ENCODE measurements at regions not wholly inside any gene's neighbourhood (a gene's known extent, or its start where the extent isn't known, plus 50 kb on each side); places are given as distances from the start of the nearest gene placed in this dataset.
"Not testable (repeated sequence)": the region's sequence is repeated elsewhere in the genome, so short reads cannot be mapped to it uniquely, and the experiment has no call there.

GRCh38 chr11:128151338-128151737 is 436.0 kb downstream of the ETS1 start:
- DNase-seq = no peak

- no peak for DNase-seq
Measured at GRCh38 chr11:128148208-128148607, 439.1 kb downstream of the ETS1 start.

- no peak for DNase-seq
Measured at GRCh38 chr11:128146926-128147605, 440.3 kb downstream of the ETS1 start.

GRCh38 chr11:128140293-128140692 is 447.1 kb downstream of the ETS1 start:
- DNase-seq = not testable (repeated sequence)

GRCh38 chr11:128135451-128135850 is 451.9 kb downstream of the ETS1 start:
- DNase-seq = no peak

GRCh38 chr11:128133501-128133900 is 453.9 kb downstream of the ETS1 start:
- no peak for DNase-seq

GRCh38 chr11:128130052-128130451 is 457.3 kb downstream of the ETS1 start:
- DNase-seq = no peak

- no peak for DNase-seq
Measured at GRCh38 chr11:128125723-128126122, 461.6 kb downstream of the ETS1 start.

GRCh38 chr11:128116885-128117284 is 470.5 kb downstream of the ETS1 start:
- no peak for DNase-seq

GRCh38 chr11:128116447-128116846 is 470.9 kb downstream of the ETS1 start:
- DNase-seq = no peak

GRCh38 chr11:128105950-128106349 is 481.4 kb downstream of the ETS1 start:
- DNase-seq = no peak

GRCh38 chr11:128105511-128105910 is 481.8 kb downstream of the ETS1 start:
- DNase-seq = no peak

- DNase-seq = no peak
Measured at GRCh38 chr11:128103278-128103873, 484.0 kb downstream of the ETS1 start.

GRCh38 chr11:128098781-128099180 is 488.6 kb downstream of the ETS1 start:
- no peak for DNase-seq

- DNase-seq = no peak
Measured at GRCh38 chr11:128095466-128095981, 491.8 kb downstream of the ETS1 start.

GRCh38 chr11:128093689-128094088 is 493.7 kb downstream of the ETS1 start:
- DNase-seq = no peak

GRCh38 chr11:128089962-128090361 is 497.4 kb downstream of the ETS1 start:
- DNase-seq = no peak

GRCh38 chr11:128086794-128087193 is 500.6 kb downstream of the ETS1 start:
- DNase-seq = no peak

GRCh38 chr11:128085276-128085675 is 502.1 kb downstream of the ETS1 start:
- no peak for DNase-seq

GRCh38 chr11:128082574-128082973 is 504.8 kb downstream of the ETS1 start:
- DNase-seq = no peak

- DNase-seq = no peak
Measured at GRCh38 chr11:128069665-128070064, 517.7 kb downstream of the ETS1 start.

- no peak for DNase-seq
Measured at GRCh38 chr11:128067780-128068179, 519.6 kb downstream of the ETS1 start.

GRCh38 chr11:128066399-128066798 is 521.0 kb downstream of the ETS1 start:
- DNase-seq = no peak

GRCh38 chr11:128061281-128061871 is 526.0 kb downstream of the ETS1 start:
- no peak for DNase-seq

Data from NCI-H524 treated with DMSO at 0.1 percent for 48 hours (cell line).